ENCODE measurements at regions not wholly inside any gene's neighbourhood (a gene's known extent, or its start where the extent isn't known, plus 50 kb on each side); places are given as distances from the start of the nearest gene placed in this dataset.

- Histone ChIP-seq H3K27me3 (ENCODE audit: insufficient read depth, low read depth, low read length) (no peaks in the 10 kb centered on the region), H3K4me2 (ENCODE audit: low read length) (no peak overlapping the region), H2AFZ (ENCODE audit: low read depth, low read length) (no peak overlapping the region), H4K20me1 (ENCODE audit: insufficient read depth) (no peaks in the 10 kb centered on the region), H3K79me2 (replicated peaks; ENCODE audit: insufficient read depth, low read length) (no peaks in the 10 kb centered on the region), H3K36me3 (ENCODE audit: insufficient read depth, low read length) (no peaks in the 10 kb centered on the region), H3K9ac (ENCODE audit: low read length) (no peak overlapping the region), H3K9me2 (ENCODE audit: insufficient read depth, low read length) (no peaks in the 10 kb centered on the region), H3K4me3 (ENCODE audit: low read length) (no peak overlapping the region), H3K9me3 (ENCODE audit: low read length) (no peaks in the 10 kb centered on the region), H3F3A (ENCODE audit: insufficient read depth, low read length, poor library complexity, severe bottlenecking) (no peaks in the 10 kb centered on the region), H3K27ac (ENCODE audit: low read length) (no peak overlapping the region)
- TF ChIP-seq REST (IDR thresholded peaks at IDR 0.05; ENCODE audit: borderline replicate concordance) (no peak), RAD21 (conservative IDR thresholded peaks at IDR 0.05) (no peak), CTCF (IDR thresholded peaks at IDR 0.05; ENCODE audit: poor library complexity, severe bottlenecking) (no peak), MXI1 (conservative IDR thresholded peaks at IDR 0.05; ENCODE audit: poor library complexity, severe bottlenecking) (no peak), TAF1 (IDR thresholded peaks at IDR 0.05; ENCODE audit: low read depth) (no peak), EZH2 (IDR thresholded peaks at IDR 0.05; ENCODE audit: borderline replicate concordance, insufficient read depth, low read length, poor library complexity, severe bottlenecking) (no peak)
Measured at GRCh38 chr4:38400946-38401345, 263.1 kb upstream of the KLF3 start.

GRCh38 chr4:38406243-38406642 is 257.8 kb upstream of the KLF3 start:
- no peaks in the 10 kb centered on the region for H4K20me1 ChIP-seq (ENCODE audit: insufficient read depth)
- H3K79me2 ChIP-seq (replicated peaks; ENCODE audit: insufficient read depth, low read length) = no peaks in the 10 kb centered on the region

More at GRCh38 chr4:38406243-38406642, 257.8 kb upstream of the KLF3 start:
- H3K9ac ChIP-seq (ENCODE audit: low read length) = no peak overlapping the region
- H3K9me2 ChIP-seq (ENCODE audit: insufficient read depth, low read length) = no peaks in the 10 kb centered on the region
- no peaks in the 10 kb centered on the region for H3K27me3 ChIP-seq (ENCODE audit: insufficient read depth, low read depth, low read length)
- H3K9me3 ChIP-seq (ENCODE audit: low read length) = no peaks in the 10 kb centered on the region
- H3K4me3 ChIP-seq (ENCODE audit: low read length) = no peak overlapping the region
- TF ChIP-seq REST (IDR thresholded peaks at IDR 0.05; ENCODE audit: borderline replicate concordance) = no peak
- TF ChIP-seq CTCF (IDR thresholded peaks at IDR 0.05; ENCODE audit: poor library complexity, severe bottlenecking) = no peak
- TF ChIP-seq SMC3 (conservative IDR thresholded peaks at IDR 0.05; ENCODE audit: poor library complexity) = no peak
- no peak for TF ChIP-seq TAF1 (IDR thresholded peaks at IDR 0.05; ENCODE audit: low read depth)
- TF ChIP-seq MXI1 (conservative IDR thresholded peaks at IDR 0.05; ENCODE audit: poor library complexity, severe bottlenecking) = no peak
- no peak for TF ChIP-seq EP300 (conservative IDR thresholded peaks at IDR 0.05; ENCODE audit: poor library complexity, severe bottlenecking)
- TF ChIP-seq RAD21 (conservative IDR thresholded peaks at IDR 0.05) = no peak
- TF ChIP-seq POLR2AphosphoS5 (IDR thresholded peaks at IDR 0.05) = no peak
- TF ChIP-seq EZH2 (IDR thresholded peaks at IDR 0.05; ENCODE audit: borderline replicate concordance, insufficient read depth, low read length, poor library complexity, severe bottlenecking) = no peak
- H3K36me3 ChIP-seq (ENCODE audit: insufficient read depth, low read length) = no peaks in the 10 kb centered on the region
- H3K4me2 ChIP-seq (ENCODE audit: low read length) = no peak overlapping the region
- H3F3A ChIP-seq (ENCODE audit: insufficient read depth, low read length, poor library complexity, severe bottlenecking) = no peaks in the 10 kb centered on the region
- H2AFZ ChIP-seq (ENCODE audit: low read depth, low read length) = no peak overlapping the region
- H3K27ac ChIP-seq (ENCODE audit: low read length) = no peak overlapping the region
